GM12892 (cell line): ENCODE measurements at regions not wholly inside any gene's neighbourhood (a gene's known extent, or its start where the extent isn't known, plus 50 kb on each side); places are given as distances from the start of the nearest gene placed in this dataset.

Experiments used
- DNase-seq: peaks from one replicate; pipeline ENCODE4 v3.0.0; 2011; ENCODE audit not compliant: insufficient read length
- FAIRE-seq: peaks from 2 replicates; lab custom pipeline; 2011; peaks lifted over from hg19 to GRCh38; lab: Jason Lieb, UNC
- POLR2A ChIP-seq: IDR thresholded peaks from 2 replicates; pipeline ENCODE4 v1.6.1; 2011; ENCODE audit warnings: low read depth, low read length, control low read depth
- POLR2AphosphoS5 ChIP-seq: IDR thresholded peaks from 2 replicates; pipeline ENCODE4 v1.6.1; 2011; ENCODE audit warnings: low read depth, low read length, control low read depth
- TAF1 ChIP-seq: IDR thresholded peaks from 2 replicates; pipeline ENCODE4 v1.6.1; 2011; ENCODE audit warnings: low read depth, mild to moderate bottlenecking, control low read depth, low read length, borderline replicate concordance

DNA sequence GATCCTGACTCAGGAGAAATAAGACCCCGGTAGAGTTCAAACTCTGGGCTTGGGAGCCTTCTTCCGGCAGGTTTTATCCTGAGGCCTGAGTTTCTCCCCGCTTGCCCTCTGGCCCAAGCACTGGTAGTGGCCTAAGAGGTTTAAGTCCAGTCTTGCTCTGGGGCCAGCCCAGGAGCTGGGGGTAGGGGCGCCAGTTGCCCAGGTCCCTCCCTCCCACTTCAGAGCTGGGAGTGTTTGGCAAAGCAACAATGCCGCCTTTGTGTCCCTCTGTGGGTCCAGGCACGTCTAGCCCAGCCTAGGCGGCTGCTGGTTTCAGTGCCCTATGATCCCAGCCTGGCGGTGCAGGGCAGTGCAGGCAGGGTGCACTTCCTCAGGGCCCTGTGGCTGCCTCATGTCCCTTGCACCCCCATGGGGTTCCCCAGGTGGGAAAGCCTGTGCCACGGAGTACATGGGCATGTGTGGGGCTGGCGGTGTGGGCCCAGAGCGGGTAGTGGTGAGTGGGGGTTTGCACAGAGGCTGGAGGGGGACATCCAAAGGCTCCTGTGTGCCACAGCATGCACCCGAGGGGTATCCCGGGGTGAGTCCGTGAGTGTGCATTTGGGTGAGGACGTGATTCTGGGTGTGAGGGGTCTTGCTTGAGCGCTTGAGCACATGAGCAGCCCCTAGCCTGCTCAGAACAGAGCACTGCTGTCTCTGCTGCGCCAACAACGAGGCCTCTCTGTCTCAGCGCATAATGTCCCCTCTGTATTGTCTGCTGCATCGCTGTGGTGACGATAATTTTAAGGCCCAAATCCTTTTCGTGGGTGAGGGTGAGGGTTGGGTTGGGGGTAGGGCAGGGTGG is 61.7 kb upstream of the PSD2 start:
- TF ChIP-seq POLR2AphosphoS5 (no peak), POLR2A (no peak), TAF1 (no peak)
- DNase-seq = no peak
- no peak for FAIRE-seq

DNA sequence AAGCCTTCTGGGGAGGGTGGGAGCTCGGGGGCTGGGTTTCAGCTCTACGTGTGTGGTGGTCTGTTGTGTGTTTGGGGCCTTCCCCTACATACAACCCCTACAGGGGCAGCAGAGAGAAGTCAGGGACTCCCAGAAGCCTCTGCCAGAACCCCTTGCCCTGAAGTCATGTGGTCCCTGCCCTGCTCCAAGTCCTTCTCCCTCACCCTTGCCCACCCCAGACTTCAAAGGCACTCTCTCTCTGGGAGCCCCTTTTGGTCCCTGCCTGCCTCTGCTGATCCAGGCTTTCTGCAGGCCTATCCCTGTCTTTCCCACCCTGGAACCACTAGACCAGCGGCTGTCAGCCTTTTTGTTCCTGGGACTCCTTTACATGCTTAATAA is 61.1 kb upstream of the PSD2 start:
- DNase-seq = no peak
- no peak for TF ChIP-seq POLR2AphosphoS5
- no peak for TF ChIP-seq TAF1
- no peak for TF ChIP-seq POLR2A
- FAIRE-seq = no peak

DNA sequence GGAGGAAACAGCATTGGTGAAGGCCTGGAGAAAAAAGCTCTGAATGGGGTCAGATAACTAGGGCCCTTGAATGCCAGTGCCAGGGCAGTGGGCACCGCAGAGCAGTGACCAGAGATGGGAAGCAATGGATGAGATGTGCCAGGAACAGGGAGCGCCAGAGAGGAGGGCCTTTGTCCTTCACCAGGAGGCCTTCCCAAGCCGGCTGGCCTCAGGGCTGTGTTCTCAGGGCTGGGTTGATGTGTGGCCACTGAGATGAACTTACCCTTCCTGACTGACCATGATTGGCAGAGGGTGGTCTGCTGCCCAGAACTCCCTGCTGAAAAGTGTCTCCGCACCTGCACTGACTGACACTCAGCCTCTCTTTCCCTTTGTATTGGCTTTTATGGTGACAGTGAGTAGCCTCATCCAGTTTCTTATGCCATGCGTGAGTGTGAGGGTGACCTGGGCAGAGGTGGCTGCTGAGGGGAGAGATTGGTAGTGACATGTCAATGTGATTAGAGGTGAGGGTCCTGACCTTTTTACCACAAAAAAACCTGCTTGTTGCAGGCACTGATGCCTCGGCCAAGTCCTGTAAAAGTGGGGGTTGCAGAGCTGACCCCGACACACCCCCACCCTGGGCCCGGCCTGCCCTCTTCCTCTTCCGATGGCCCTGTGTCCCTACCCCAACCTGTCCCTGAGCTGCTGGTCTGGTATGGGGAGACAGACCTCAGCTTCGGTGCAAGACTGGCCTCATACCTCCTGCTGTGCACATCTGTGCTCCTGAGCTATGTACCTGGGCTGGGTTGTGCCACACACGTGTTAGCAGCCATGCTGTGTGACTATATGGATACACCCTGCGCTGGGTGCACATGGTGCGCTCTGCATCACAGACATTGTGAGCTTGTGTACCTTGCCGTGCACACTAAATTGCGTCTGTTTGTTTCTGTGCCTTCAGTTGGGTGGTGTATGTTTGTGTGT is 57.1 kb upstream of the PSD2 start:
- peak; percentile 30 for FAIRE-seq
- no peak for TF ChIP-seq POLR2AphosphoS5
- TF ChIP-seq POLR2A = no peak
- no peak for TF ChIP-seq TAF1

DNA sequence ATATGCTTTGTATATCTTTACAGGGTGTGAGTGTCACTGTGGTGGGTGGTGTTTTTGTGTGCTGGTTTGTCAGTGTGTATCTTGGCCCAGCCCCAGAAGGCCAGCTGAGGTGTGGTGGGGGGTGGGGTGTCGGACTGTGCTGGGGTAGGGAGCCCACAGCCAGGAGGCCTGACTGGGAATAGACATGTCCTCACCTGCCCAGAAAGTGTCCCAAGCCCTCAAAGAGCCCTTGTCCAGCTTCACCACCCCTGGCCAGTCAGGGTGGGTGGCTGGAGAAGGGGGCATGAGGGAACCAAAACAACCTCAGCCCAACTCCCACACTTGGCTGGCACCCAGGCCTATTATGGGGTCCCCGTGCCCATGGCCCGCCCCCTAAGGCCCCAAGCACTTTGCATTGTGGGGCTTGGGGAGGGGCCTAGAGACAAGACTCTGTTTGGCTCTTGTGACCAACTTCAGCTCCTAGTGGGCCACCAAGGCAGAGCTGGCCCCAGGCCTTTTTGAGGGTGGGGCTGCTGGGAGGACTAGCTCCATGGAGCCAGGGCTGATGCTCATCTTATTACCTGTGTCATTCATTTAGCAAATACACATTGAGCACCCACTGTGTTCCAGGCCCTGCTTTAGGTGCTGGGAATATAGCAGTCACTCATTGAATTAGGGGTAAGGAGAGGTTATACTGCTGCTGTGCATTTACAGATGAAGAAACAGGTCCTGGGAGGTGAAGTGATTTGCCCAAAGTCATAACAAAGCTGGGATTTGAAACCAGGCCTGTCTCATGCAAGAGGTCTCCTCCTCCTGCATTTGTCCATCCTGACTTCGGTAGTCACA is 56.2 kb upstream of the PSD2 start:
- no peak for DNase-seq
- FAIRE-seq = peak; percentile 14
- TF ChIP-seq TAF1 (no peak), POLR2AphosphoS5 (no peak), POLR2A (no peak)

More for the DNA sequence above, 57.1 kb upstream of the PSD2 start:
- no peak for DNase-seq

DNA sequence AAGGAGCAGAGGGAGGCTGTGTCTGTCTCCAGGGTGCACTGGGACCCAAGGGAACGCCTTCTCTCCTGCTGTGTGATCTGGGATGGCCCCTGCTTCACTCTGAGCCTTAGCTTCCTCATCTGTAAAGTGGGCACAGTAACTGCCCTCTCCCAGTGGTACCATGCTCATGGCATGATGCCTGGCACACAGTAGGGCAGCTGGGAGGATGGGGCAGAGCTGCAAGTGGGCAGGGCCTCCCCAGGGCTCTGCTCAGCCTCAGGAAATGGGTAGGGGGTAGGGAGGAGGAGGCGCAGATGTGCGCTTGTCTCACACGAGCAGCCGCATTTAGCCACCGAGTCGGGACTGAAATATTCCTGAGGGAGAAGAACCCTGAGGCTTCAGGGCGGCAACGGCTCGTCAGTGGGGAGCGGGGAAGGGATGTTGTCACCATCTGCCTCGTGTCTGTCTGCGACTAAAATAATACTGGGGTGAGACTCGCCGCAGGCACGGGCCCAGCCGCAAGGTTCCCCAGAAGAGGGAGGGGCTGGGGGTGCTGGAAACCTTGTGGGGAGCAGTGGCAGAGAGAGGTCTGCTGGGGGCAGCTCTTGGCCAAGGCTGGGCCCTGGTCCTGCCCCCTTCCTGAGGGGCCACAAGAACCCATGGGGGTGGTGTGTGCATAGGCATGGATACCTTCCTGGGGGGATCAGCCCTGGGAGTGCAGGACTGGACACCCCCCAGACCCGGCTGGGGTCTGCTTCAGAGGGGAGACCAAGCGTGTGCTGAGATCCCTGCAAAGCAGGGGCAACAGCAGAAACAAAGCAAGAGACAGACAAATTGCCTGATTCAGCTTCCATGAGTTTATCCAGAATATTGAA is 55.2 kb upstream of the PSD2 start:
- FAIRE-seq = peak; percentile 51
- no peak for DNase-seq
- no peak for TF ChIP-seq TAF1

DNA sequence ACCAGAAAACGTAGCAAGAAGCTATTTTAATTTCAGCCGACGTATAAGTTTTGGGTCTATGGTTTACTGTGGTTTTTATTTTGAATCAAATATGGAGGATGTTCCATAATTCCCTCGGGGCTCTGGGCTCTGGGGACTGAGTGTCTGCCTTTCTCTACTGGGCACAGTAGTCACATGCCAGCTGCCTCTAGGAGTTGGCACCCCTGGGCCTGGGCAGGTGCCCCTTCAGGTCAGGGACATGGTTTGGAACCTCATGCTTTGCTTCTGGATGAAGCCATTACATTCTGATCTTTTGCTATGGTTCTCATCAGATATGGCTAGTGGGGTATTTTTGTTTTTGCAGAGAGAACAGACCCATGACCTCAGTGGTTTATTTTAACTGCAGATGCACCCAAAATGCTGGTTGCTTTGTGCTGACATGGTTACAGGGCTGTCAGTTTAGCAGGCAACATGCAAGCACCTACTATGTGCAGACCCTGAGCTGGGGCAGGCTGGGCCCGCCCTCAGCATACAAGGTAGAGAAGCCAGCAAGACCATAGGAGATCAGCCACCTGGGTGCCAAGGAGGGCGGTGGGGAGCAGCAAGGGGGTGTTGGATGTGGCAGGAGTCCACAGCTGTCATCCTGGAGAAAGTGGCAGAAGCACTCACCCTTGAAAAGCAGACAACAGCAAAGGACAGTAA is 54.5 kb upstream of the PSD2 start:
- FAIRE-seq (no peak), DNase-seq (no peak)
- TF ChIP-seq POLR2A = no peak
- no peak for TF ChIP-seq POLR2AphosphoS5
- no peak for TF ChIP-seq TAF1

DNA sequence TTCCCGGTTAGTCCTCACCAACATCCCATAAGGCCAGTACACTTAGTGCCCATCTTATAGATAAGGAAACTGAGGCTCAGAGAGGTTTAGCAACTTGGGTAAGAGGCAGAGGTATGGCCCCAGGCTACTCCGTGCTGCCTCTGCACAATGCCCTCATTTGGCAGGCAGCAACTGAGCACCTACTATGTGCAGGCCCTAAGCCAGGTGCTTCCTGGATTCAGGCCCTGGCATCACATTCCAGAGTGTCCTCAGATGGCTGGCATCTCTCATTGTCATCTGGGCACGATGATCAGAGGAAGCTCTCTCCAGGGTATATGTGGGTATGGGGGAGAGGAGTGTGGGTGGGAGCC is 53.8 kb upstream of the PSD2 start:
- DNase-seq (no peak), FAIRE-seq (no peak)
- no peak for TF ChIP-seq TAF1
- no peak for TF ChIP-seq POLR2AphosphoS5
- no peak for TF ChIP-seq POLR2A

DNA sequence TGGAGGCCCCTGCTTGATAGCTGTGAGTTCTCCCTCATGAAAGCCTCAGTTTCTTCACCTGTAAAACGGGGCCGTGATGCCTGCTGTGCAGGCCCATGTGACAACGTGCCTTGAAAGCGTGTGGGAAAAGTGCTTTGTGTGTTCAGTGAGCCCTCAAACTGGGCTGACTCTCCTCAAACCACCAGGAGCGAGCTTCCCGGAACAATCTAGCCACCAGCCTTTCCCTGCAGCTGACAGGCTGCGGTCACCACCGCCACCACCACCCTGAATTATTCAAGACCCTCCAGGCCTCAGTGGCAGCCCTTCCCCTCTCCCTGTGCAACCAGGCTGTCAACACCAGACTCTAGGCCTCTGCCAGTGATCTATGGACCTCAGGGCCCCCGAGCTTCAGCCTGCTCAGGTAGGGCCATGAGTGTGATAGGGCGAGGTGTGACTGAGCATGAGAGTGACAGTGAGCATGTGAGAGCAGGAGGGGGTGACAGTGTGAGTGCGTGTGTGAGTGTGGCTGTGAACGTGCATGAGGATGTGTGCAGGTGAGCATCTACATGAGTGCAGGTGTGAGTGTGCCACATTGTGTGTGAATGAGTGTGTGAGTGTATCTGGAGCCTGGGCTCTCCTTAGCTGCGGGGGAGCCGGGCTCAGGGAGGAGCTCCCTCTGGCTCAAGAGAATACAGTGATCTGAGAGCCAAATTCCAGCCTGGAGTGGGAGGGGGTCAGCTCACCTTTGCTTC is 53.3 kb upstream of the PSD2 start:
- DNase-seq (no peak), FAIRE-seq (no peak)
- TF ChIP-seq POLR2AphosphoS5 (no peak), POLR2A (no peak), TAF1 (no peak)

DNA sequence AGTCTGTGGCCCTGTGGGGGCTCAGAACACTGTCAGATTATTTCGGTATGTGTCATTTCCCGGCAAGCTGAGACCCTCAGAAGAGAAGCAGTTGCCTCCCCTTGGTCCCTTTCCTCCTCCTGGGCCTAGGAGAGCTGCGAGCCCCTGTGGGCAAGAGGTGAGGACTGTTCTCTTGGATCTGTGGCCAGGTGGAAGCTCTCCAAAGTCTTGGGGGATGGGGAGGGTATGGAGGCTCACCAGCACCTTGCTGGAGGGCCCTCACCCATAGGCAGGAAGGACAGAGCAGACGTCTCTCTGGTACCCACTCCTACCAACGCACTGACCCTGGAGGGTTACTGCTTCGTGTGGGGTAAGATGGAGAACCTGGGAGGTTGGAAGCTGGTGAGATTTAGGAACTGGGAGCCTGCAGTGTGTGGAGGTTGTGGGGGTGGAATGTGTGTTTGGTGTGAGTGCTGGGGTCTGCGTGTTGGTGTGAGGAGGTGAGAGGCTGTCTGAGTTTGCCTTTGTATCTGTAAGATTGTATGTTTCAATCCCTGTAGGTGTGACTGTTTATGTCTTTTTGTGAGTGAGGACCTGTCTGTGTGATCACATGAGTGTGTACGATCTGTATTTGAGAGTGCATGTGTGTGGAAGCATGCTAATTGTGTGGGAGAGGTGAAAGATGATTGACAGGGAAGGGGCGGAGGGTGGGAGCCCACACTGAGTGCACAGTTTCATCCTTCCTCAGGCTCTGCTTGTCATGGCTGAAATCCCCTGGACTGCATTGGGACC is 52.4 kb upstream of the PSD2 start:
- DNase-seq (no peak), FAIRE-seq (no peak)
- TF ChIP-seq POLR2A (no peak), TAF1 (no peak), POLR2AphosphoS5 (no peak)
